ENCODE measurements at regions not wholly inside any gene's neighbourhood (a gene's known extent, or its start where the extent isn't known, plus 50 kb on each side); places are given as distances from the start of the nearest gene placed in this dataset.
A peak's percentile ranks its signal among the peaks of the same experiment; 100 is the strongest.

GRCh38 chr1:172979828-172980227 is 70.9 kb downstream of the TNFSF18 start:
- no peaks in the 10 kb centered on the region for H3K36me3 ChIP-seq (ENCODE audit: control insufficient read depth in 1 of 2, insufficient read depth in 2 of 2, low read length in 2 of 2)
- peak overlapping the region; percentile 79 for H2AFZ ChIP-seq (ENCODE audit: low read depth, low read length, poor library complexity, severe bottlenecking)
- H3K27ac ChIP-seq (ENCODE audit: low read depth, low read length) = no peak overlapping the region
- H3K27me3 ChIP-seq (ENCODE audit: insufficient read depth, low read length) = no peaks in the 10 kb centered on the region
- peaks cover 0 to 8% of the 10 kb centered on the region in 2 experiments; a peak in 1 of 4 replicates for H3K4me1 ChIP-seq (ENCODE audit: control insufficient read depth in 1 of 2, insufficient read depth in 2 of 2, low read length in 2 of 2)
- TF ChIP-seq TCF7L2 (IDR thresholded peaks at IDR 0.05; ENCODE audit: borderline replicate concordance, extremely low read depth, insufficient read depth, insufficient read length) (no peak), SP1 (IDR thresholded peaks at IDR 0.05; ENCODE audit: low read depth) (no peak), ZFX (IDR thresholded peaks at IDR 0.05) (no peak), ZNF274 (IDR thresholded peaks at IDR 0.05; ENCODE audit: low read depth, low read length) (no peak), POLR2AphosphoS5 (IDR thresholded peaks at IDR 0.05; ENCODE audit: low read depth, low read length) (no peak), EZH2 (IDR thresholded peaks at IDR 0.05) (no peak), RAD21 (IDR thresholded peaks at IDR 0.05; ENCODE audit: low read depth) (no peak), CEBPB (IDR thresholded peaks at IDR 0.05; ENCODE audit: low read depth) (no peak), JUND (IDR thresholded peaks at IDR 0.05) (no peak), SIN3A (IDR thresholded peaks at IDR 0.05; ENCODE audit: low read depth) (no peak), ZBTB33 (IDR thresholded peaks at IDR 0.05; ENCODE audit: extremely low read depth, insufficient replicate concordance, low read length) (no peak), CBX3 (IDR thresholded peaks at IDR 0.05; ENCODE audit: low read depth) (no peak), ELF1 (IDR thresholded peaks at IDR 0.05; ENCODE audit: borderline replicate concordance, low read depth) (no peak), POLR2A (IDR thresholded peaks at IDR 0.05; ENCODE audit: borderline replicate concordance, extremely low read depth, insufficient read depth, insufficient read length) (no peak), YY1 (IDR thresholded peaks at IDR 0.05; ENCODE audit: extremely low read depth, insufficient replicate concordance, low read depth, low read length) (no peak), ATF3 (IDR thresholded peaks at IDR 0.05) (no peak)
- TF ChIP-seq, protein P1, sequence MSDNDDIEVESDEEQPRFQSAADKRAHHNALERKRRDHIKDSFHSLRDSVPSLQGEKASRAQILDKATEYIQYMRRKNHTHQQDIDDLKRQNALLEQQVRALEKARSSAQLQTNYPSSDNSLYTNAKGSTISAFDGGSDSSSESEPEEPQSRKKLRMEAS (IDR thresholded peaks at IDR 0.05) = no peak
- TF ChIP-seq, protein P2, sequence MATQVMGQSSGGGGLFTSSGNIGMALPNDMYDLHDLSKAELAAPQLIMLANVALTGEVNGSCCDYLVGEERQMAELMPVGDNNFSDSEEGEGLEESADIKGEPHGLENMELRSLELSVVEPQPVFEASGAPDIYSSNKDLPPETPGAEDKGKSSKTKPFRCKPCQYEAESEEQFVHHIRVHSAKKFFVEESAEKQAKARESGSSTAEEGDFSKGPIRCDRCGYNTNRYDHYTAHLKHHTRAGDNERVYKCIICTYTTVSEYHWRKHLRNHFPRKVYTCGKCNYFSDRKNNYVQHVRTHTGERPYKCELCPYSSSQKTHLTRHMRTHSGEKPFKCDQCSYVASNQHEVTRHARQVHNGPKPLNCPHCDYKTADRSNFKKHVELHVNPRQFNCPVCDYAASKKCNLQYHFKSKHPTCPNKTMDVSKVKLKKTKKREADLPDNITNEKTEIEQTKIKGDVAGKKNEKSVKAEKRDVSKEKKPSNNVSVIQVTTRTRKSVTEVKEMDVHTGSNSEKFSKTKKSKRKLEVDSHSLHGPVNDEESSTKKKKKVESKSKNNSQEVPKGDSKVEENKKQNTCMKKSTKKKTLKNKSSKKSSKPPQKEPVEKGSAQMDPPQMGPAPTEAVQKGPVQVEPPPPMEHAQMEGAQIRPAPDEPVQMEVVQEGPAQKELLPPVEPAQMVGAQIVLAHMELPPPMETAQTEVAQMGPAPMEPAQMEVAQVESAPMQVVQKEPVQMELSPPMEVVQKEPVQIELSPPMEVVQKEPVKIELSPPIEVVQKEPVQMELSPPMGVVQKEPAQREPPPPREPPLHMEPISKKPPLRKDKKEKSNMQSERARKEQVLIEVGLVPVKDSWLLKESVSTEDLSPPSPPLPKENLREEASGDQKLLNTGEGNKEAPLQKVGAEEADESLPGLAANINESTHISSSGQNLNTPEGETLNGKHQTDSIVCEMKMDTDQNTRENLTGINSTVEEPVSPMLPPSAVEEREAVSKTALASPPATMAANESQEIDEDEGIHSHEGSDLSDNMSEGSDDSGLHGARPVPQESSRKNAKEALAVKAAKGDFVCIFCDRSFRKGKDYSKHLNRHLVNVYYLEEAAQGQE (IDR thresholded peaks at IDR 0.05; ENCODE audit: low read depth) = no peak
- ChIA-PET RAD21 (ENCODE audit: low non-redundant PET in 1 of 2, low total read pairs in 2 of 2, uncharacterized antibody in 2 of 2, unreplicated experiment in 2 of 2) (no interaction called here), CTCF (no interaction called here), POLR2A (no interaction called here)
- H3K9me3 ChIP-seq (ENCODE audit: control insufficient read depth in 1 of 2, insufficient read depth in 1 of 2, low read depth in 1 of 2, low read length in 2 of 2) = no peaks in the 10 kb centered on the region
- H3K4me2 ChIP-seq (ENCODE audit: low read length) = no peak overlapping the region
- BruUV-seq (replicated peaks) = no TSS peak
- H4K20me1 ChIP-seq (ENCODE audit: insufficient read depth) = no peaks in the 10 kb centered on the region
- H3K79me2 ChIP-seq (ENCODE audit: insufficient read depth, low read length) = no peaks in the 10 kb centered on the region
- DNase-seq (ENCODE audit: low read depth, low spot score) (no peak), ATAC-seq (no peak)
- H3K4me3 ChIP-seq (replicated peaks in 1 of 2; ENCODE audit: low read depth in 1 of 2, low read length in 2 of 2) = no peak overlapping the region
- H3K9me2 ChIP-seq (ENCODE audit: insufficient read depth) = no peaks in the 10 kb centered on the region
- intact Hi-C loops (cut with micrococcal nuclease) = no loop called here
- H3K9ac ChIP-seq (ENCODE audit: low read length) = no peak overlapping the region
